Testis (tissue), 2 donors: ENCODE measurements at regions not wholly inside any gene's neighbourhood (a gene's known extent, or its start where the extent isn't known, plus 50 kb on each side); places are given as distances from the start of the nearest gene placed in this dataset.

Source experiments
- POLR2A ChIP-seq: fragments of 450-650 bp; IDR thresholded peaks from one replicate; pipeline ENCODE4 v1.6.1; 2017; ENCODE audit warnings: antibody characterized with exemption, mild to moderate bottlenecking, moderate library complexity
- TF ChIP-seq, protein P1 (sequence below), 3 experiments: fragments of 450-650 bp in 2 of 3; fragments of 200-600 bp in 1 of 3; sonication (generic) in 1 of 3; IDR thresholded peaks; one replicate each; pipeline ENCODE4 v1.5.1; 2016 to 2019; ENCODE audit warnings: antibody characterized with exemption in 3 of 3, mild to moderate bottlenecking in 2 of 3, moderate library complexity in 1 of 3

DNA sequence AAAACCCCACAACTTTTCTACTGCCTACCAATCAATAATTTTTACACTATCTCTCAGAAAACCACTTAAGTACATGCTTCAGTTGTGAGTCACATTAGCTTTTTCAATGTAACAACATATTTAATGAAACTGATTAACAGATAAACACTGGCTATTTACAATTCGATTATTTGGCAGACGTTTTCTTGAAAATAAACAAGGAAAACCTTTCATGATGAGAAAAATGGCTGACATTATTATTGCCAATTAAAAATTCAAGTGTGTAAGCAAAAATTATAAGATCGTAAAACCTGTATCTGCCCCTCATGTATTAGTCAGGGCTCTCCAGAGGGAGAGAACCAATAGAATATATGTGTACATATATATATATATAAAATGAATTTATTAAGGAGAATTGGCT is 1555.5 kb upstream of the IGFBP7 start:
- TF ChIP-seq, protein P1, sequence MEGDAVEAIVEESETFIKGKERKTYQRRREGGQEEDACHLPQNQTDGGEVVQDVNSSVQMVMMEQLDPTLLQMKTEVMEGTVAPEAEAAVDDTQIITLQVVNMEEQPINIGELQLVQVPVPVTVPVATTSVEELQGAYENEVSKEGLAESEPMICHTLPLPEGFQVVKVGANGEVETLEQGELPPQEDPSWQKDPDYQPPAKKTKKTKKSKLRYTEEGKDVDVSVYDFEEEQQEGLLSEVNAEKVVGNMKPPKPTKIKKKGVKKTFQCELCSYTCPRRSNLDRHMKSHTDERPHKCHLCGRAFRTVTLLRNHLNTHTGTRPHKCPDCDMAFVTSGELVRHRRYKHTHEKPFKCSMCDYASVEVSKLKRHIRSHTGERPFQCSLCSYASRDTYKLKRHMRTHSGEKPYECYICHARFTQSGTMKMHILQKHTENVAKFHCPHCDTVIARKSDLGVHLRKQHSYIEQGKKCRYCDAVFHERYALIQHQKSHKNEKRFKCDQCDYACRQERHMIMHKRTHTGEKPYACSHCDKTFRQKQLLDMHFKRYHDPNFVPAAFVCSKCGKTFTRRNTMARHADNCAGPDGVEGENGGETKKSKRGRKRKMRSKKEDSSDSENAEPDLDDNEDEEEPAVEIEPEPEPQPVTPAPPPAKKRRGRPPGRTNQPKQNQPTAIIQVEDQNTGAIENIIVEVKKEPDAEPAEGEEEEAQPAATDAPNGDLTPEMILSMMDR (IDR thresholded peaks at IDR 0.05), result no peak
- no peak for TF ChIP-seq POLR2A
